H1 (cell line): ENCODE measurements at regions not wholly inside any gene's neighbourhood (a gene's known extent, or its start where the extent isn't known, plus 50 kb on each side); places are given as distances from the start of the nearest gene placed in this dataset.

Experiments
- CBX5 ChIP-seq: fragments of 300-800, 300-1000 bp; sonication (generic); IDR thresholded peaks from 2 replicates; pipeline ENCODE4 v1.7.1; 2016; ENCODE audit warnings: antibody characterized with exemption, low read length, low read depth
- CHD1 ChIP-seq: IDR thresholded peaks from 2 replicates; pipeline ENCODE4 v1.6.1; 2012; ENCODE audit warnings: low read depth, low read length, improper control_type of control experiment
- CREB1 ChIP-seq: IDR thresholded peaks from 2 replicates; pipeline ENCODE4 v1.6.1; 2012; ENCODE audit warnings: inconsistent platforms
- KDM5A ChIP-seq: fragments of 200-600 bp; IDR thresholded peaks from 2 replicates; pipeline ENCODE4 v1.7.1; 2012; ENCODE audit warnings: mild to moderate bottlenecking, low read length, inconsistent platforms, mixed read lengths
- RFX5 ChIP-seq: IDR thresholded peaks from 2 replicates; pipeline ENCODE4 v1.6.1; 2011; ENCODE audit warnings: low read depth, low read length, improper control_type of control experiment, borderline replicate concordance
- TCF12 ChIP-seq: IDR thresholded peaks from 2 replicates; pipeline ENCODE4 v1.6.1; 2011; ENCODE audit warnings: low read depth, mild to moderate bottlenecking, low read length
- TF ChIP-seq, protein P1 (sequence below), 3 experiments: IDR thresholded peaks; 1 replicate in 2 of 3; 2 replicates in 1 of 3; pipeline versions ENCODE4 v1.5.1 to v1.6.1; 2011; ENCODE audit warnings: low read length in 3 of 3, mild to moderate bottlenecking in 3 of 3, inconsistent platforms in 2 of 3, low read depth in 1 of 3, moderate library complexity in 1 of 3; ENCODE audit not compliant: insufficient read depth in 1 of 3; ENCODE audit errors: control extremely low read depth in 1 of 3

GRCh38 chr1:234735916-234736315 is 125.9 kb upstream of the IRF2BP2 start:
- TF ChIP-seq CHD1 (no peak), CREB1 (no peak), CBX5 (no peak), RFX5 (no peak), KDM5A (no peak), TCF12 (no peak)
- TF ChIP-seq, protein P1, sequence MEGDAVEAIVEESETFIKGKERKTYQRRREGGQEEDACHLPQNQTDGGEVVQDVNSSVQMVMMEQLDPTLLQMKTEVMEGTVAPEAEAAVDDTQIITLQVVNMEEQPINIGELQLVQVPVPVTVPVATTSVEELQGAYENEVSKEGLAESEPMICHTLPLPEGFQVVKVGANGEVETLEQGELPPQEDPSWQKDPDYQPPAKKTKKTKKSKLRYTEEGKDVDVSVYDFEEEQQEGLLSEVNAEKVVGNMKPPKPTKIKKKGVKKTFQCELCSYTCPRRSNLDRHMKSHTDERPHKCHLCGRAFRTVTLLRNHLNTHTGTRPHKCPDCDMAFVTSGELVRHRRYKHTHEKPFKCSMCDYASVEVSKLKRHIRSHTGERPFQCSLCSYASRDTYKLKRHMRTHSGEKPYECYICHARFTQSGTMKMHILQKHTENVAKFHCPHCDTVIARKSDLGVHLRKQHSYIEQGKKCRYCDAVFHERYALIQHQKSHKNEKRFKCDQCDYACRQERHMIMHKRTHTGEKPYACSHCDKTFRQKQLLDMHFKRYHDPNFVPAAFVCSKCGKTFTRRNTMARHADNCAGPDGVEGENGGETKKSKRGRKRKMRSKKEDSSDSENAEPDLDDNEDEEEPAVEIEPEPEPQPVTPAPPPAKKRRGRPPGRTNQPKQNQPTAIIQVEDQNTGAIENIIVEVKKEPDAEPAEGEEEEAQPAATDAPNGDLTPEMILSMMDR (IDR thresholded peaks at IDR 0.05; ENCODE audit: control extremely low read depth in 1 of 3, insufficient read depth in 1 of 3, low read depth in 1 of 3, low read length in 3 of 3) = no peak
